ENCODE measurements at regions not wholly inside any gene's neighbourhood (a gene's known extent, or its start where the extent isn't known, plus 50 kb on each side); places are given as distances from the start of the nearest gene placed in this dataset.

DNA sequence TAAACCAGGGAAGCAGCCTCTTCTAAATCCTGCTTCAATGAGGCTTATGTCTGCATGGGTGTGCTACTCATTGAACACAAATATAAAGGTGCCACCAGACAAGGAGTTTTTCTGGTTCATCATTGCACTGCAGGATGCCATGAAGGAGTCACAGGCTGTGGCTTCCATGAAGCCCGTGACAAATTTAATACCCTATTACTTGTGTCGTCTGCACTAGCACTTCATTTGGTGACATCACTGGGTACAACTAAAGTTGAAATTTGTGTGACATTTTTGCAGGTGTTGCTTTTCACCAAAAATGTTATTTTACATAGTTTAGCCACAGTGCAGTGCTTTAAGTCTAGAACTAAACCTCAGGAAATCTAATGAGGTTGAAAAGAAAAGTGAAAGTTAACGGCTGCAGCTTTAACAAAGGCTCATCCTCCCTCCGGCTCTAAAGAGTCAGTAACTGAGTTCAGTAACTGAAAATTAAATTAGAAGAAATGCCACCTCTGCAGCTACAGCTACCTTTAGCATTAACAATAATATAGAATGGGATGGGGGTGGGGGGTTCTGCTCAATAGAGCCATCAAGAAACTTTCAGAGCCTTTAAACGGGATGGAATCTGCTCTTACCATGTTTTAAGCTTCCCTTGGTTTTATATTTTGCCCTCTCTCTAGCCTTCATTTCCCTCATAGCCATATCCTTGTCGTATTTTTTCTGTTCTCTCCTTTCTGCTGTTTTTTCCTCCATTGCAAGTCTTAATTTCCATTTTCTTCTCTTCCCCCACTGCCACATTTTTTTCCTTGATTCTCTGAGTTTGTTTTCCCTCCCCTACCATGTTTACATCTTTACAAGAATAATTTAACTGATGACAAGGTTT lies 233.8 kb upstream of the TMEM161B start:
- H3K27ac ChIP-seq: peak overlapping the region in 8 of 21 experiments; percentile 11 to 72 (median 42)
- peak overlapping the region; percentile 11 to 38 (median 27) for H3K4me3 ChIP-seq

DNA sequence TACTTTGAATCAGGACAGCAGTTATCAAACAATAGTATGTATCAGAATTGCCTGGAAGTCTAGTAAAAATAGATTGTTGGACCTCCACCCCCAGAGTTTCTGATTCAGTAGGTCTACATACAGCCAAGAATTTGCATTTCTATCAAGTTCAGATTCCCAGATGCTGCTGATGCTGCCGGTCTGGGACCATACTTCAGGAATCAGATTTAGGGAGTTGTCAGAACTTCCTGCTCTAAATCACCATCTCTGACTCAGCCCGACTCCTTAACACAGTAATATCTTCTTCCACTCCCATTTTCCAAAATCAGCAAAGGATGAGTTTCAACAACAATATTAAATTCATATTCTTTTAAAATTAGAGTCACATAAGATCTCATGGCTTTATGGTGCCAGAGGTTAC lies 227.2 kb upstream of the TMEM161B start:
- no peak overlapping the region for H3K4me3 ChIP-seq
- H3K27ac ChIP-seq: no peak overlapping the region

DNA sequence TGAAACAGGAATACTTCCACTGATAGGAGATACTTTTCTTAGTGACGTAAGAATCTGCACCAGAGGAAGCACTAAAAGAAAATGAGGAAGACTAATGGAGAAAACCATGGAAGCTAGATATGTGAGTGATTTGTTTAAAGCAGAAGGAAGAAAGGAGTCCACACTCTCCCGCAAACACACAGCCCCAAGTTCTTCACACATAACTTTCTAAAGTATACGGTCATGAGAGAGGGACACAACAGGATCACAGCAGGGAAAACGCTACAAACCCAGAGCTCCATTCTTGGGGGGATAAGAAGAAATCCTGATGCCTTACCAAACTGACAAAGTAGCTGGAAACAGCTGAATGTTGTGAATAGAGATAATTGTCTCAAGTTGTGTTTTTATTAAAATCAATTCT lies 222.2 kb upstream of the TMEM161B start:
- Histone ChIP-seq H3K27ac (no peak overlapping the region), H3K4me3 (no peak overlapping the region)

DNA sequence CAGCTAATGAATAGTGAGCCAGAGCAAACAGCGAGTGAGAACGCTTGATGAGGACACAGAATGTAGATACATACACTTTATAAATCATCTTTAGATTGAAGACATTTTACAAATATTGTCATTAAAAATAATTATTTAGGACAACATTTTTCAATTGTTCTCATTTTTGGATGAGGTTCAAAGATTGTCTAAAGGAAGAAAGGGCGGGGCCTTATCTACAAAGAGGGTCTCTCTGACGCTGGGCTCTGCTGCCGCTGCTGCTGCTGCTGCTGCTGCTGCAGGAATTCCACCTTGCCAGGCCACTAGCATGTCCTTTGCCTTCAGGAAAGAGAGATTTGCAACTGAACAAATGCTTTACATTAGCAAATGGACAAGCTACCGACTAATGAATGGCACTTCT lies 220.7 kb upstream of the TMEM161B start:
- no peak overlapping the region for H3K27ac ChIP-seq

DNA sequence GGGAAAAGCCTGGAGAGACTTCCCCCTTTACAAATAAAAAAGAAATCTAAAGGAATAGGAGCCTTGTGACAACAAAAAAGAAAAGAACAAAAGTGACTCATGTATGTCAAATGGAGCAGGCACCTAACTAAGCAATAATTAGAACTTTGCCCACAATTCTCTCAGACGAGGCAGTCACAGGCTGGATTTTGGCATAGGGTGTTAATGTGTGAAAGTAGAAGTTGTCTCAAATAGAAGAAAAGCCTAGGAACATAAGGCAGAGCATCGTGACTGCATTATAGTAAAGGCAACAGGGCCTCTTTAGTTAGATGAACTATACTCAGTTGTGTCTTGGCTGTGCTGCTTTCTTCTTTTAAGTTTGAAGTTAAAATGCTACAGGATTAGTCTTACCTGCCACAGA lies 219.9 kb upstream of the TMEM161B start:
- H3K4me3 ChIP-seq: no peak overlapping the region
- H3K27ac ChIP-seq: no peak overlapping the region

More for the DNA sequence above, 220.7 kb upstream of the TMEM161B start:
- no peak overlapping the region for H3K4me3 ChIP-seq

DNA sequence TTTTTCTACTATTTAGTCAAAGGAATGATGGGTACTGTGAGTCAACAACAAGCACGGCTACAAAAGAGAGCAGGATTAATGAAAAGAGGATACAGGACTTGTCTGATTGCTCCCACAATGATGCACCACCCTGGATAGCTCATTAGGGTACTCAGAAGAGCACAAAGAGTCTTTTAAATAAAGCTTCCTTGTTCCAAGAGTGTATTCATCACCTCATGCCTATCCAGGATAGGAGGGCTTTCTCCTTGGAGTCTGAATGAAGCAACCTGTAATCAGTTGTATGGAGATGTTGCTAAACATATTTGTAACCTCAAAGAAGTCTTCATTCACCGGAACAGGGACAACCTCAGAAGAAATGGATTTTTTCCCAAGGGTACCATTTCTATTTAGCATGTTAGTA lies 219.5 kb upstream of the TMEM161B start:
- Histone ChIP-seq H3K27ac (no peak overlapping the region), H3K4me3 (no peak overlapping the region)

DNA sequence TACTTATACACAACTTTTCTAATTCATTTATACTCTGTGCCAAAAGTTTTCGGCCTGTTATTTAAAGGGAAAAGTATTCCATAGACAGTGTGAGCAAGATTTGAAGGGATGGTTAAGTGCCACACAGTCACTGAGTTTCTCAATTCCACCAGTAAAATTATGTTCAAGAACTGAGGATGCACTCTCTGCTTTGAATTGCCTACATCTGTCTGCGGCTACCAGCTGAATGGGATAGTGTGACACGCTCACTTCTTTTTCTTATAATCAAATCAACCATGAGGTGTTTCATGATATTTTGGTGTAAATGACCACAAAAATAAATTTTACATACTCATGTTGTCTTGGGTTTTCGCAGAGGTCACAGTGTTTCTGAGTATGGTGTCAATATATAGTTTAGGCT lies 218.4 kb upstream of the TMEM161B start:
- Histone ChIP-seq H3K27ac (no peak overlapping the region), H3K4me3 (no peak overlapping the region)

DNA sequence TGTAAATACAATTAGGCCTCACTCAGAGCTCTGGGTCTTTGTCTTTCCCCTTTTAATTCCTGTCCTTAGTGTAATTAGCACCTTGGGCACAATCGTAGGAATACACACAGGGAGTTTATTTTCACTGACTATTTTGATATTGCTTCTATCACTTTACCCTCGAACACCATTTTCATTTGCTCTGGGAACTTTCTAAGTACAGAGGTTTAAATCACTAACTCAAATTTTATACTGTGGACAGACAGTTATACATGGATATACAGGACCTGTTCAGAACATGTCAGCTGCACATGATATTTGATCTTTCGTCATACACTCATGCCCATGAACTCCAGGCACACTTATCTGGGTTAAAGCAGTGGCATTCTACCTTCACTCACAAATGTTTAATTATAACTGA lies 217.8 kb upstream of the TMEM161B start:
- Histone ChIP-seq H3K27ac (no peak overlapping the region), H3K4me3 (no peak overlapping the region)

DNA sequence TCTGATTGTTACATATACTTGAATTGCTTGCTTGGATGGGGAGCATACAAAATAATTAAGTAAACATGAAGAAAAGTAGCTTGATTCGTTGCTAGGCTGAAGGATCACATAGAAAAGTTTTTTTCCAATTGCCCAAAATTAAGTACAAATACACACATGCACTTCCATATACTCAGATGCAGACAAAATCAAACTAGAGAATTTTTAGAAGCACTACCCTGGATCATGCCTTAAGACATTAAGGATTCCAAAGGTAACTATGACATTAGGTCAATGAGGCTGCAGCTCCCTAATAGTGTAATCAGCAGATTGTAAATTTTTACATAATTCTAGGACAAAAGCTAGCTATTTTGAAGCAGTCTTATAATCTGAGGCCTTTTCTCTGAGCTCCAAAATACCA lies 216.9 kb upstream of the TMEM161B start:
- H3K4me3 ChIP-seq: no peak overlapping the region
- no peak overlapping the region for H3K27ac ChIP-seq

DNA sequence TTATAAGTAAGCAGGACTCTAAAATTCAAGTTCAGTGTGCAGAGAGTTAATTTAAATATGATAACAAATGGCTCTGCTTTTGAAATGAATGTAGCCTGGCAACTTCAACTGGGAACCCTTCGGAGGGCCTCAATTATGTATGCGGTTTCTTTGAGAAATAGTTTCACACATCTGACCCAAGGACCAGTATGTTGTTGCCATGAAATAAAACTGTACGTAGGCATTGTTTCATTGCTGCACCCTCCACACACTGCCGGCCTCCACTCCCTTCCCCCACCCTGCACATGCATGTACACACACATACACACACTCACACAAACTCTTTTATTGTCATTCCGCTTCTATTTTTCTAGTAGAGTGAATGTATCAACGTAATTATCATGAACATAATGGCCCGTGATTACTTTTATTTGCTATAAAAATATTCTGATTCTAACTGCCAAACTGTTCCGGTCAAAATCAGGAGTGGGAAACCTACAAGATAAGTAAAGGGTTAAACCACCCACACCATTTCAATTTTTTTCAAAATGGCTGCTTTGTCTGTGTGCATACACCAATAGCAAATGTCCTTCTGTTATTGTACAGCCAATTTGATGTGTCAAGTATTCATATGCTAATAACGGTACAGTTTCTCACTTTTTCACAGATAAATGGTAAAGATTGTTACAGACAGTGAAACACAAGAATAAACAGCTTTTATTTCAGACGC lies 215.5 kb upstream of the TMEM161B start:
- Histone ChIP-seq H3K4me3 (no peak overlapping the region), H3K27ac (no peak overlapping the region)

DNA sequence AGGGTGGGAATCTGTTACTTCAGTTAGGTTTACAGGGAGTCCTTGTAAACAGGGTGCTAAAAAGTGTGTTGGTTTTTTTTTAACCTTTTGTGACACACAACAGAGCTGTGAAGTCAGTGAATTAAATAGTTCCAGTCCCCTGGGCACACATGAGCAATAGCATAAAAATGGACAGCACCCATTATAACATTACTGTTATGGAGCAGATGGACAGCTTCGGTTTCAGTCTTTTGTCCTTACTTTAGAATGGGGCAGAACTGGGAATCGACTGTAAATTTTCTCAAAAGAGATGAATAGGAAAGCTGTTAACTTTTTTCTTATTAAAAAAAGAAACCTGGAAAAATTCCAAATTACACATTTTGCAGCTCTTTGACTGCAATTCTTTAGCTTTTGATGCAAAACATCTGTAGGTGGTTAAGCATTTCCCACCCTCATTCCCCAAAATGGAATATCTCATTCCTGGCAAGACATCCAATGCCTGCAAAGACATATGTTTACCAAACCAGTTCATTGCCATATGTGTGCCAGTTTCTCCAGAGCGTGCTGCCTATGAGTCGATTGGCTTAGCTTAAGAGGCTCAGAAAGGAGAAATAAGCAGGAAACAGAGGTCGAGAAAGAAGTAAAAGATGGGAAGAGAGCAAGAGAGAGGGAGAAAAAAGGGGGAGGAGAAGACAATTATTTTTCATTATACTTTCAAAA lies 212.3 kb upstream of the TMEM161B start:
- no peak overlapping the region for H3K27ac ChIP-seq
- H3K4me3 ChIP-seq: no peak overlapping the region

DNA sequence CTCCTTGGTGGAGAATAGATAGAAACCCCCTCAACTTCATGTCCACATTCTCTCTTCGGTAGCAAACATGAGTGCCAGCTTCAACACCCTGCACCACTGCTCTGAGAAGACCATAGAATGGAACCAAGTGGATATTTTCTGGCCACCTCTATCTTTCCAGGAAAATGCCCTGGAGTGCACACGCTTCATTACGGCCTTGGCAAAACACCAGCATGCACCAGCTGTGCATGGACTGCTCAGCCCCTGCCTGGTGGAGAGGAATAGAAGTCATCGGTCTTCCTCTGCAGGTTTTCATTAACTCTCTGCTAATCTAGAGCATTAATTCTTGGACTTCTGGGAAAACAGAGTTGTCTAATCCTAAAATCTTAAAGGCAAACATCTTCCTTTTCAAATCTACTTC lies 211.6 kb upstream of the TMEM161B start:
- no peak overlapping the region for H3K4me3 ChIP-seq
- H3K27ac ChIP-seq: no peak overlapping the region

DNA sequence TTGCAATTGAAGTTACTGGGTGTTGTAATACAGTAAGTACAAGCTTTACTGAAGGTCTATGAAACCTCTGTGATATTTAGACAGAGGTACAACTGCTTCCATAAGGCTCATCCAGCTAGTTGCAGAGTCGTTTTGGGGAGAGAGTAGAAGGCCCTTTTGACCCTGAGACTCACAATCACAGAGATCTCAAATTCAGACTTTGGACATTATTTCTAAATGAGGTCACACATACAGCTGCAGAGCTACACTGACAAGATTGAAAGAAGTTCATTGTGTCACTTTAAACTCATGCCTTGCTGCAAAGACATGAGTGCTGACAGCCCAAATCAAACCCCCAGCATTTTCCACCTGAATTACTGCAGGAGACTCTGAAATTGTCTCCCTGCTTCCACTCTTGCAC lies 205.9 kb upstream of the TMEM161B start:
- no peak overlapping the region for H3K4me3 ChIP-seq
- H3K27ac ChIP-seq: no peak overlapping the region

DNA sequence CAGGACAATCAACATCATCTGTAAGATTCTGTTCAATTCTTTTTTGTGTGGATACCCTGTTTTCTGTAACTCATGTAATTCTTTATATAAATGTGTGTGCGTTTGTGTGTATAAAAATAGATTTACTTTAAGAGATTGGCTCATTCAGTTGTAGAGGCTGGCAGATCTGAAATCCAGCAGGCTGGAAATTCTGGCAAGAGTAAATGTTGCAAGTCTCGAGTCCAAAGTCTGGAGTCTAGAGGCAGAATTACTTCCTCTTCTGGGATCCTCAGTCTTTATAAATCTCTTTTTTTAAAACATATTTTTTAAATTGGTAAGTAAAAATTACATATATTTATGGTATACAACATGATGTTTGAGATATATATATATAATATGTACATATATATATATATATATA lies 202.1 kb upstream of the TMEM161B start:
- H3K27ac ChIP-seq: no peak overlapping the region
- H3K4me3 ChIP-seq: no peak overlapping the region

DNA sequence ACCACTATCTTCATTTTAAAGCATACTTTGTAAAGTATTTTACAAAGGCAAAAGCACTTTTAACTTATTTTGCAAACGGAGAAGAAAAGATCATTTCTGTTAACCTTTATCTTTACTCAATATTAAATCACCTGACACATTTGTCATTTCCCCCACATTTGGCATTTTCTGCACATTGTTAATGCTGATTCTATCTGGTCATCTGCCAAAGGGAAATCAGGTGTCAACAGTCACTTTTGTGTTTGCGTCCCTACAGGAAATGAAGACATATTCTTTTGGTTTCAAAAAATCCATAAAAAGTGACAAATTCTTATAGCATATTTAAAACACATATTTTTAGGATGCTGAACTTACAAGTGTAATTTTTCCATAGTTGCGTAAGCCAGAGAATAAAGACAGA lies 191.3 kb upstream of the TMEM161B start:
- Histone ChIP-seq H3K27ac (no peak overlapping the region), H3K4me3 (no peak overlapping the region)

DNA sequence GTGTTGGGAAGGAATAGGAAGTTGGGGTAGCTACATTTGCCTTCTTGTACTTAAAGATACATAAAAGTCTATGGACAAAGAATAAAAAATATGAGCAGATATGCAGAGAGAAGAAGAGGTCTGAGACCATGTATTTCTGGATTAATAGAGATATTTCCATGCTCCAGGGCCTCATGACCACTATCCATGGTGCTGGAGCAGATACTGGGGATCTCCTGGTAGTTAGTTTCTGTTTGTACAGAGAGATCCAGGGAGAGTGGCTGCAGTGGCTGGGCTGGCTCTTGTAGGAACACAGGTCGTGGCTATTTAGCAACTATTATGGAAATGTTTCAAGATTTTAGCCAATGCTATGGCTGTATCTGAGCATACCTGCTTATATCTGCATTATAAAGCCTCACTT lies 184.2 kb upstream of the TMEM161B start:
- H3K27ac ChIP-seq: no peak overlapping the region

DNA sequence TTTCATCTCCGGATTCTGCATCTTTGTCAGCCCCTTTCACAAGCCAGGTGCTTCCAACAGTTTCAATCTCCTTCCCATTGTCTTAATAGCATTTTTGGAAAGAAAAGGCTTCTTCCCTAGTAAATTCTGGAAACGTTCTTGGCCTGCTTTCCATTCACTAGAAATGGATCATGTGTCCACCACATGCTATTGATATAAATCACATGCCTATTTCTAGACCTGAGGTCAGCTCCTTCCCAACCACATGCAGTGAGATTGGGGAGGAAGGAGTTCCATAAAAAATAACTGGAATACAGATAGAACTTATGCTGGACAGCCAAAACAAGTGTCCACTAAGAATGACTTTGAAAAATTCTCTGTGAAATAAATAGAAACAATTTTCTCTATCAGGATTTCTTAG lies 181.6 kb upstream of the TMEM161B start:
- Histone ChIP-seq H3K4me3 (no peak overlapping the region), H3K27ac (no peak overlapping the region)

More for the DNA sequence above, 184.2 kb upstream of the TMEM161B start:
- H3K4me3 ChIP-seq: no peak overlapping the region

DNA sequence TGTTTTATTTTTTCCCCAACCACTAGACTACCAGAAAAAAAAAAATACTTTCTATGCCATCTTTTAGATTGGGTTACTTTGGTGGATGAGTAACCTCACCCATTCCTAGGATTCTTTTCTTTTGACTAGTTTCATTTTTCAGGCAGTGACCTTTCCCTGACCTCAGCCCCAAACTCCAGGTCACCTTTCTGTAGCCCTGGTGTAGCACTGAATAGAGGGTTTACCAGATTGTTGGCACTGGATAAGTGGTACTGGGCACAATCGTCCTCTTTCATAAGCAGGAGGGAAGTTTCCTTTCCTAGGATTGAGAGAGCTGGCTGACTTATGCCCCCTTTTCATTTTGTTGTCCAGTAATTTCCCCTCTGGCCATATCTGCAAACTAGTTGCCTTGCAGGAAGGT lies 169.4 kb upstream of the TMEM161B start:
- Histone ChIP-seq H3K4me3 (no peak overlapping the region), H3K27ac (no peak overlapping the region)

DNA sequence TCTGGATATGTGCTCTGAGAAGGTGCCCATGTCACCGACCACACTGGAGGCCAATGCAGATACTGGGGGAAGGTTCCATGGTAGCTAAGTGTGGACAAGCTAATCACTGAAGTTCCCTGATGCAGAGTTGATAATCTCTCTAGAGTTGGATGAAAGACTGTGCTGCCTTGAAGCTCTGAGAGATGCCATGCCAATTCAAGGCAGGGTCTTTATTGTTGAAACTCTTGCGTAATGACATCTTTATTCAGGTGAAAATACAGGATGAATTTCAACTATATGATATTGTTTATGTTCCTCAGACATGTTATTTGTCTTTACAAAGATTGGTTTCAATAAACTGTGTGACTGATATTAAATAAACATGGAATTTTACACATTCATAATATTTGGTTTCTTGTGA lies 167.6 kb upstream of the TMEM161B start:
- no peak overlapping the region for H3K4me3 ChIP-seq
- no peak overlapping the region for H3K27ac ChIP-seq

DNA sequence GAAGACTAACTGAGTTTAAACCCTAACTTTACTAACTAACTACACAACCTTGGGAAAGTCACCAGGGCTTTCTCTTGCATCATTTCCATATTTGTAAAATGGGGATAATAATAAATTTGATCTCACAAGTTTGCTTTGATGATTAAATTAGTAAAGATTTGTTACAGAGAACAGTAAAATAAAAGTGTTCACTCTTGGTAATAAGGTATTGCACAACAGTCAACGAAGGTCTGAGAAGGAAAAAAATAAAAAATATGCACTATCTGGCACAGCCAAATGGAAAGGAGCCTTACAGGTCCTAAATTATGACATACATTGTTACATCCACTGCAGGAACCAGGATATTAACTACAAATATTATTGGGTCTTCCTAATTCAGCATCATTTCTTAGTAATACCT lies 160.0 kb upstream of the TMEM161B start:
- H3K27ac ChIP-seq: no peak overlapping the region
- H3K4me3 ChIP-seq: no peak overlapping the region

DNA sequence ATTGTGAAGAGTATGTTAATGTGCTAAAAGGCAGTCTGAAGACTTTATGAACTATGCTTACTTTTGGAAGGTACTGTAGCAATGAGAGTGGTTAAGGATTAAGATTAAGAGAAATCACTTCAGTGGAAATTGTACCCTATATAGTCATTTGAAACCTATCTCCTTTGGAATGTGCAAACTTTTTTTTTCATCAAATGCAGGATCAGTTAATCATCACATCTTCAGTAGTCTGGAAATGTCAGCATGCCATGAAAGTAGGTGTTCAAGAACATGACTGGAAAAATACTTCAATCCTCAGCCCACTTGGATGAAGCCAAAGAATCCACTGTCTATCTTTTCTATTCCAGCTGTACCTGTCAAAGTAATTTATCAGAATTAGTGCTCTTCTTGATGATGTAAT lies 157.8 kb upstream of the TMEM161B start:
- H3K4me3 ChIP-seq: no peak overlapping the region

More for the DNA sequence above, 157.8 kb upstream of the TMEM161B start:
- H3K27ac ChIP-seq: no peak overlapping the region

Measured in skin epidermis (tissue), 12 donors.